Stimulated activated naive CD8-positive, alpha-beta T cell treated with anti-CD3 and anti-CD28 coated beads, Interleukin-15, amount 100 ng/mL, for 72 hours (primary cell): ENCODE measurements at regions not wholly inside any gene's neighbourhood (a gene's known extent, or its start where the extent isn't known, plus 50 kb on each side); places are given as distances from the start of the nearest gene placed in this dataset.

Experiments
- ATAC-seq: fragments of 150-1000 bp; cut with Tn5 transposase; 2 replicates; pipeline ENCODE4 v1.10.0; 2021; ENCODE audit warnings: mild to moderate bottlenecking, moderate library complexity
- DNase-seq, 2 donors: peaks; one replicate each; pipeline ENCODE4 v3.0.0; 2021 to 2022
- H3K27ac Mint-ChIP-seq, 2 donors: one replicate each; pipeline ENCODE4 v1.8.0; 2022; ENCODE audit warnings: mild to moderate bottlenecking in 2 of 2, mixed read lengths in 2 of 2, moderate library complexity in 2 of 2
- H3K27me3 Mint-ChIP-seq: one replicate; pipeline ENCODE4 v1.8.0; 2022; ENCODE audit warnings: mixed read lengths
- H3K4me1 Mint-ChIP-seq: one replicate; pipeline ENCODE4 v1.8.0; 2022; ENCODE audit warnings: mild to moderate bottlenecking, mixed read lengths
- H3K4me3 Mint-ChIP-seq, 2 donors: one replicate each; pipeline ENCODE4 v1.8.0; 2022; ENCODE audit warnings: mild to moderate bottlenecking in 2 of 2, mixed read lengths in 2 of 2, moderate library complexity in 1 of 2
- H3K9me3 Mint-ChIP-seq, 2 donors: one replicate each; pipeline ENCODE4 v1.8.0; 2022; ENCODE audit warnings: mixed read lengths in 2 of 2

DNA sequence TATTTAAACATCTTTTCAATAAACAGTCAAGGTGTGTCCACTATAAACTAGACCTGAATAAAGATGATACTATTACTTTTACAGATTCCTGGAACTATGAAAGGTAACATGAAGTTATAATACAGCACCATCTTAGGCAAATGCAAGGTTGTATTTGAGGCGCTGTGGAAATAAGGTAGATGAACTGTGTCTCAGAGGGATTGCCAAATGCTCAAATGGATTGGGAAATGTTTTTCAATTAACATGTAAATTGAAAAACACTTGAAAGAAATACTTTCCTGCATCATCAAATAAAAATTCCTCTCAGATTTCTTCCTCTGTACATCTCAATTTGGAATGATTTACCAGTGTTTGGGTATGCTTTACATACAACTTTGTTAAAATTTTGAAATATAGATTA lies 139.4 kb downstream of the DKK1 start:
- DNase-seq (no peak), ATAC-seq (no peak)
- H3K27ac Mint-ChIP-seq: no peak overlapping the region
- H3K9me3 Mint-ChIP-seq: no peaks in the 10 kb centered on the region
- no peaks in the 10 kb centered on the region for H3K27me3 Mint-ChIP-seq
- no peaks in the 10 kb centered on the region for H3K4me1 Mint-ChIP-seq
- H3K4me3 Mint-ChIP-seq: no peak overlapping the region

DNA sequence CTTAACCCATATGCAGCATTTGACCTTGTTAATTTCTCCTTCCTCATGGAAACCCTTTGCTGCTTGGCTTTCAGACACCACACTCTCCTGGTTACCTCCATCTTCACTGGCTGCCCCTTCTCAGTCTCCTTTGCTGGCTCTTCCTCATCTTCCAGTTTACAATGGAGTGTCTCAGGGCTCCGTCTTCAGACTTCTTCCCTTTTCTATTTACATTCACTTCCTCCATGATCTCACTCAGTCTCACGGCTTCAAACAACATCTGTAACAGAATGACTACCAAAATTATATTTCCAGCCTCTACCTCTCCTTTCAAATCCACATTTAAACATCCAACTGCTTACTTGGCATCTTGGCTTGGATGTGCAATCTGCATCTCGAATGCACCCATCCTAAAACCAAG lies 140.4 kb downstream of the DKK1 start:
- Mint-ChIP-seq H3K27me3 (no peaks in the 10 kb centered on the region), H3K4me3 (no peak overlapping the region), H3K9me3 (no peaks in the 10 kb centered on the region), H3K27ac (no peak overlapping the region), H3K4me1 (no peaks in the 10 kb centered on the region)
- DNase-seq: no peak
- no peak for ATAC-seq

- ATAC-seq (no peak), DNase-seq (no peak)
- Mint-ChIP-seq H3K27me3 (no peaks in the 10 kb centered on the region), H3K27ac (no peak overlapping the region), H3K9me3 (no peaks in the 10 kb centered on the region), H3K4me3 (no peak overlapping the region), H3K4me1 (no peaks in the 10 kb centered on the region)
These were observed 141.0 kb downstream of the DKK1 start for GRCh38 chr10:52455098-52455497.

DNA sequence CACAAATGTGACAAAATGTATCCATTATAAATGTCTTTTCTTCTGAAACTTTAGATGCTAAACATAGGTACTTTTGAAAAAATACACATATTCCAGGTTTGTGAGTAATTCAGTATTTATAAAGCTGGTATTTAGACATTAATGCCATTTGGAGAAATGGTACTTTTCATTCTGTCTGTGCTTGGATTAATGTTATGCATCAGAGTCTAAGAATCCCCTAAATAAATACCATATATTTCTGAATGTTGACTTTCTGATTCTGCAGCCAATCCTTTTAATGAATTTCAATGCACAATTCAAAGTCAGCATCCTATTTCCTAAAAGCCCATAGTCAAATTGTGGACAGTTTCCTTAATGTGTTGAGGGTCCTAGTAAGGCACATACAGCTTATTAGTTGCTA lies 145.0 kb downstream of the DKK1 start:
- H3K27me3 Mint-ChIP-seq: no peaks in the 10 kb centered on the region
- H3K4me1 Mint-ChIP-seq: no peaks in the 10 kb centered on the region
- H3K4me3 Mint-ChIP-seq: no peak overlapping the region
- no peak overlapping the region for H3K27ac Mint-ChIP-seq
- DNase-seq: no peak
- ATAC-seq: no peak
- no peaks in the 10 kb centered on the region for H3K9me3 Mint-ChIP-seq

- peaks cover 0 to 19% of the 10 kb centered on the region in 2 donors for H3K9me3 Mint-ChIP-seq
- DNase-seq: no peak
- no peaks in the 10 kb centered on the region for H3K27me3 Mint-ChIP-seq
- no peak overlapping the region for H3K4me3 Mint-ChIP-seq
- no peaks in the 10 kb centered on the region for H3K4me1 Mint-ChIP-seq
- ATAC-seq: no peak
- H3K27ac Mint-ChIP-seq: no peak overlapping the region
These were observed 149.7 kb downstream of the DKK1 start for GRCh38 chr10:52463826-52464225.

GRCh38 chr10:52464368-52465124 lies 150.5 kb downstream of the DKK1 start:
- H3K27me3 Mint-ChIP-seq: no peaks in the 10 kb centered on the region
- no peaks in the 10 kb centered on the region for H3K4me1 Mint-ChIP-seq
- H3K9me3 Mint-ChIP-seq: peaks cover 0 to 22% of the 10 kb centered on the region in 2 donors
- ATAC-seq (no peak), DNase-seq (no peak)
- H3K27ac Mint-ChIP-seq: no peak overlapping the region
- no peak overlapping the region for H3K4me3 Mint-ChIP-seq

DNA sequence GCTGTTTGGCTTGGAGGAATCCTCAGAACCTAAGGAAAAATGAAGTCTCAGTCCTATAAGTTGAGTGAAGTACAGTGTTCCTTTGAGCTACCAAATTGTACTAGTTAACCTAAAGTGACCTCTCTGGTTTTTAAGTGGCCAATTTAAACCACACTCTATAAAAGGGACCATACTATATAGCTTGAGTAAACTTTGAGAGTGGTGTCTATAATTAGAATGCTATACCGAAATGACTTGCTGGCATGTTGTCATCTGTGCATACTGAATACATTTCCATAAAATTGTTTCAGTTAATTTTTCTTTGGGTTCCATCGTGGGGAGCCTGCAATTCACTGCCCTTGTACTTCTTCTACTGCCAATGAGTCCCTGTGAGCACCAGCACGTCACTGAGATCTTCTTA lies 151.1 kb downstream of the DKK1 start:
- peaks cover 0 to 22% of the 10 kb centered on the region in 2 donors for H3K9me3 Mint-ChIP-seq
- DNase-seq (no peak), ATAC-seq (no peak)
- H3K27me3 Mint-ChIP-seq: no peaks in the 10 kb centered on the region
- no peaks in the 10 kb centered on the region for H3K4me1 Mint-ChIP-seq
- H3K27ac Mint-ChIP-seq: no peak overlapping the region
- no peak overlapping the region for H3K4me3 Mint-ChIP-seq

DNA sequence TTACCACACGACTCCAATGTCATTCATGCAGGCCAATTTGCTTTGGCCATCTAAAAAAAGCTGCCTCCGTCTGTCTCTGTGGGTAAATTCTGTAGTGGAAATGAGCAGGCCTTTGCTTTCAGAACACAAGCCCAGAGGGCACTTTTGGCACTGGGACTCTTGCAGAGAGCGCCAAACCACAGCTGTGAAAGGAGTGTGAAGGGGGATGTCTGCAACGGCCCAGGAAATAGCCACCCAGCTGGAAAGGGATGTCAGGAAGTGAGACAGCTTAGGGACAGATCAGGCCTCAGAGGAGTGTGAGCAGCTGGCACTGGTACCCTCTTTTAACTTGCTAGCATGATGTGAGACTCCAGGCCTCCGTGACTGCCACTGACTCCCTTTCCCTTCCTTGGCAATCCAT lies 152.4 kb downstream of the DKK1 start:
- no peaks in the 10 kb centered on the region for H3K4me1 Mint-ChIP-seq
- H3K4me3 Mint-ChIP-seq: no peak overlapping the region
- no peak overlapping the region for H3K27ac Mint-ChIP-seq
- ATAC-seq (no peak), DNase-seq (no peak)
- H3K27me3 Mint-ChIP-seq: no peaks in the 10 kb centered on the region
- peaks cover 0 to 22% of the 10 kb centered on the region in 2 donors for H3K9me3 Mint-ChIP-seq

GRCh38 chr10:52469970-52470705 lies 156.1 kb downstream of the DKK1 start:
- Mint-ChIP-seq H3K4me3 (no peak overlapping the region), H3K27me3 (no peaks in the 10 kb centered on the region), H3K9me3 (peaks cover 0 to 22% of the 10 kb centered on the region in 2 donors), H3K27ac (no peak overlapping the region), H3K4me1 (no peaks in the 10 kb centered on the region)
- ATAC-seq (no peak), DNase-seq (no peak)

DNA sequence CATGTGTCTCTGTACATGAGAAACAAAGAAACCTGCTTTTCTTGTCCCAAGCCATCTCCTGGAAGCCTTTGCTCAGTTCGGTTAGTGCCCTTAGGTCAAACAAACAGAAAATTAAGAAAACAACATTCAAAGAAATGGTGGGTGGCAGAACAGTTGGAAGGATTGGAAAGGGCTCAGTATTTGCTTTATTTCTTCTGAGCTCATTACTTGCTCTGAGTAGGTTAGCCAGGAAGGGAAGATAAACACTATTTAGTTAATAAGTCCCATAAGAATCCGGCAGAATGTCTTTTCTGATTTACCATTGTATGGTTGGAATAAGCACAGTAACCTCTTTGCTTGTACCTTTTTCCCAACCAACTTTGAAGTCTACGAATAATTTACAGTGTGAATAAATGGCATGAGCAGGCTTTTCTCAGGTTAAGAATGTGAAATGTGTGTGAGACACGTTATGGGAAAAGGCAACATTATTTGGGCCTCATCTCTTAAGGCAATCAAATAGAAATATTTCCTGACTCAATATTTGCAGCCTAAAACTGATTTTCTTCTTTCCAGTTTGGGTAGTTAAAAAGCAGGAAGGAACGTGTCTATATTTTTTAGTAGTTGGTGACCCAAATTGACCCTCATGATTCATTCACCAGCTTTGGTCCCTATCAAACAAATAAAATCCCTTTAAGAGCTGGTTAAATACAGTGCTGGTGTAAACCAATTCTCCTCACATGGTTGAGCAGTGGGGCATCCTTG lies 158.5 kb downstream of the DKK1 start:
- Mint-ChIP-seq H3K4me1 (no peaks in the 10 kb centered on the region), H3K27me3 (no peaks in the 10 kb centered on the region), H3K9me3 (peaks cover 0 to 13% of the 10 kb centered on the region in 2 donors), H3K27ac (no peak overlapping the region), H3K4me3 (no peak overlapping the region)
- ATAC-seq (no peak), DNase-seq (no peak)

DNA sequence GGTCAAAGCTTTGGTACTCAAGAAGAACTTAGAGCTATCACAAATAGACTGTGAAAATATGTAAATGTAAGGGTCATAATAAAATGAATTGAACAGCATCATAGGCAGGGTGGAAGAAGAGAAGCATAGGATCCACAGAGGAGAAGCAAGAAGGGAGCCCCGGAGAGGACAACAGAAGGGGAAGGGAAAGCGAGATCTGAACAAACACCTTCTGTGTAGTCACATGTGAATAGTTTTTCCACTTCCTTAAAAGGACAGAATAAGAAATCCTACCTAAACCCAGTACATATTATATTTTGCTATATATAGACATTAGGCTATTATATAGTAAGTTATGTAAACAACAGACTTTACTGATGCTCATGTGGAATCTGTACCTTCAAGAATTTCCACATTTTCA lies 160.2 kb downstream of the DKK1 start:
- H3K4me1 Mint-ChIP-seq: no peaks in the 10 kb centered on the region
- DNase-seq (no peak), ATAC-seq (no peak)
- H3K4me3 Mint-ChIP-seq: no peak overlapping the region
- no peaks in the 10 kb centered on the region for H3K9me3 Mint-ChIP-seq
- no peaks in the 10 kb centered on the region for H3K27me3 Mint-ChIP-seq
- no peak overlapping the region for H3K27ac Mint-ChIP-seq

DNA sequence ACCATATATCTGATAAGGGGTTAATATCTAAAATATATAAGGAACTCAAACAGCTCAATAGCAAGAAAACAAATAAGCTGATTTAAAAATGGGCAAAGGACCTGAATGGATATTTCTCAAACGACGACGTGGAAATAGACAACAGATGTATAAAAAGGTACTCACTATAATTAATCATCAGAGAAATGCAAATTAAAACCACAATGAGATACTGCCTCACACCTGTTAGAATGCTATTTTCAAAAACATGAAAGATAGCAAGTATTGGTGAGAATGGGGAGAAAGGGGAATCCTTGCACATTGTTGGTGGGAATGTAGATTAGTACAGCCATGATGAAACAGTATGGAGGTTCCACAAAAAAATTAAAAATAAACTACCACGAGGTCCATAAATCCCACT lies 163.2 kb downstream of the DKK1 start:
- Mint-ChIP-seq H3K27ac (no peak overlapping the region), H3K9me3 (peaks cover 0 to 6% of the 10 kb centered on the region in 2 donors), H3K4me1 (no peaks in the 10 kb centered on the region), H3K4me3 (no peak overlapping the region), H3K27me3 (no peaks in the 10 kb centered on the region)
- ATAC-seq: no peak
- no peak for DNase-seq

DNA sequence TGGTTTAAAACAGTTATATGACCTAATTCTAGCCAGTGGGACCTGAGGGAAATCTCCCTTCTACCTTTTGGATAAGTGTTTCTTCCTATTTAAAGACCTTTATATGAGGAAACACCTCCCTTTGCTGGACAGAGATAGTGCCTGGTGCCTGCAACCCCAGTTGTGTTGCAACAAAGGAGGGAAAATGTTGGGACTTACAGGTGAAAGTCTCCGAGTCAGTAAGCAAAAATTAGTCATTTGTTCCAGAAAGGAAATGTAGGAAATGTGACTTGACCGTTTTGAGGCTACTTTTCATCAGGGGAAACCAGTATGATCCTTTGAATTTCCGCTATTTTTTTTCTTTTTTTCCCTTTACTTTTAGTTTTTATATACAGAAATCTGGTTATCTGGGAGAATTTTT lies 165.5 kb downstream of the DKK1 start:
- Mint-ChIP-seq H3K27me3 (no peaks in the 10 kb centered on the region), H3K4me3 (no peak overlapping the region), H3K4me1 (no peaks in the 10 kb centered on the region), H3K9me3 (peaks cover 0 to 6% of the 10 kb centered on the region in 2 donors), H3K27ac (no peak overlapping the region)
- no peak for DNase-seq
- no peak for ATAC-seq

- Mint-ChIP-seq H3K4me3 (no peak overlapping the region), H3K9me3 (peaks cover 0 to 6% of the 10 kb centered on the region in 2 donors), H3K4me1 (no peaks in the 10 kb centered on the region), H3K27me3 (no peaks in the 10 kb centered on the region), H3K27ac (no peak overlapping the region)
- no peak for ATAC-seq
- no peak for DNase-seq
These were observed 168.0 kb downstream of the DKK1 start for GRCh38 chr10:52481986-52482555.

DNA sequence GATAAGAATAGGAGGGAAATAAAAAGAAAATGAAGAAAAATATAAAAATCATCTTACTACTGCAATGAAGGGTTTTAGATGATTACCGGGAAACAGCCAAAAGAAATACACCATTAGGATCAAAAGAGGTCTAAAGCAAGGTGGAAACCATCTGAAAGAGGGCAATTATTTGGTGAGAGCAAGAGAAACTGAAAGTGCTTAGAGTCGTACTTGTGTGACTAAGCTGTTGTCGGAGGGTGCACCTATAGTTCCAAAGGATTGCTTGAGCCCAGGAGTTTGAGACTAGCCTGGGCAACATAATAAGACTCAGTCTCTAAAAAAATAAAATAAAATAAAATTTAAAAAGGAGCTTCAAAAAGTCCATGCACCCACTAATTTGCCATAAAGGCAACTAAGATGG lies 169.5 kb downstream of the DKK1 start:
- Mint-ChIP-seq H3K27ac (no peak overlapping the region), H3K27me3 (no peaks in the 10 kb centered on the region), H3K9me3 (peaks cover 0 to 6% of the 10 kb centered on the region in 2 donors), H3K4me3 (no peak overlapping the region), H3K4me1 (no peaks in the 10 kb centered on the region)
- DNase-seq: no peak
- ATAC-seq: no peak
